Mucosa of stomach (tissue), 1 donor: ENCODE measurements at regions not wholly inside any gene's neighbourhood (a gene's known extent, or its start where the extent isn't known, plus 50 kb on each side); places are given as distances from the start of the nearest gene placed in this dataset.

ENCODE experiments used
- H3K27me3 ChIP-seq: one replicate; pipeline ENCODE4 v1.7.0; 2013; ENCODE audit warnings: mild to moderate bottlenecking, low read length; ENCODE audit not compliant: control insufficient read depth, insufficient read depth
- H3K36me3 ChIP-seq: one replicate; pipeline ENCODE4 v1.7.0; 2013; ENCODE audit warnings: low read length; ENCODE audit not compliant: control insufficient read depth, insufficient read depth
- H3K4me1 ChIP-seq: one replicate; pipeline ENCODE4 v1.7.0; 2013; ENCODE audit warnings: mild to moderate bottlenecking, low read length; ENCODE audit not compliant: control insufficient read depth, insufficient read depth
- H3K4me3 ChIP-seq: one replicate; pipeline ENCODE4 v1.7.0; 2013; ENCODE audit warnings: low read length
- H3K9ac ChIP-seq: one replicate; pipeline ENCODE4 v1.7.0; 2013; ENCODE audit warnings: mild to moderate bottlenecking, low read length, moderate library complexity
- H3K9me3 ChIP-seq: one replicate; pipeline ENCODE4 v1.7.0; 2013; ENCODE audit warnings: mild to moderate bottlenecking, low read length, moderate library complexity; ENCODE audit not compliant: control insufficient read depth
- donor health status: Pancreatic carcinoma.

DNA sequence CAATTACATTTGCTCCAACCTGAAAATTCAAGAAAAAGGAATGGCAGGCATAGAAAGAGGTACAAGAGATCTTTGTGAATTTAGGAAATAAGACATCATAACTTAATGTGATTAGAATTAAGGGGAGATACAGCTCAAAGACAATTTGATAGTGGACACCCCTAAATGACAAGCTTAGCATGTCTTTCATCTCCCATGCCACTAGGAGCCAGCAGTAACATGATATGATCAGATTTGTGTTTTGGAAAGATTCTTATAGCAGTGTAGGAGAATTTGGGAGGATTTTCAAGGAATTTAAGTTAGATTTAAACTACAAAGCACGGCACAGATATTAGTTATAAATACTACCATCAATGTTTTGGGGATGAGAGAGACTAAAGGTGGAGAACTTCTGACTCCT, 340.8 kb downstream of the RDH14 start:
- Histone ChIP-seq H3K9ac (no peak overlapping the region), H3K4me3 (no peak overlapping the region), H3K27me3 (no peaks in the 10 kb centered on the region), H3K36me3 (no peaks in the 10 kb centered on the region), H3K9me3 (no peaks in the 10 kb centered on the region), H3K4me1 (no peaks in the 10 kb centered on the region)

DNA sequence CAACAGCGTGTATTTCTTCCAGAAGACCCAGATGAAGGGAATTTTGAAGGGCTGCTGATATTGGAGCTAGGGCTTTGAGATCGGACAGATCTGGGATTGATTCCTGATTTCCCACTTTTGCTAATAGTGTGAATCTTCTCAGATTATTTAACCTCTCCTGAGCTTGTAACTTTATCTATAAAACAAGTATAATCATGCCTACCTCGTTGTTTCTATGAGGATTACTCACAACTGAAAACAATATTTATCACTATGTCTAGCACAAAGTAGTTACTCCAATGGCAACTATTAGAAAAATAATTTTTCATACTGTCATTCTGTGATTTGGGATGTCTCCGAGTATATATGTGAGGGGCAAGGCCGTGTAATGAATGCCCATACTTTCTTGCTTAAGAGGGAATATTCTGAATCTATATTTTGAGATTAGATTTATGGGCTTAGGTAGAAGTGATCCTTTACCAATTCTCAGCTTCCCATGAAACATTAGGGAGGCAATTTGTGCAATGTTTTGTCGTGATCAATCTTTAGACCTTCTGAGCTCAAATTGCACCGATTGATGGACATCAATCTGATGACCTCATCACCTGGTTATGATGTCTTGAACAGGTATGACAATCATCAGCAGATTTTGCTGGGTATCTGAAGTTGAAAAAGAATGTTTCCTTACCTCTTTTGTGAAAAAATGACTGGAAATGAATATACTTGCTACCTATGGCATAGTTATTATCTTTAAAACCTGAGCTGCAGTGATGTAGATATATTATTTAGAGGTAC, 339.9 kb downstream of the KCNS3 start:
- H3K9ac ChIP-seq, result no peak overlapping the region
- H3K4me1 ChIP-seq, result no peaks in the 10 kb centered on the region
- no peaks in the 10 kb centered on the region for H3K27me3 ChIP-seq
- H3K4me3 ChIP-seq, result no peak overlapping the region
- no peaks in the 10 kb centered on the region for H3K36me3 ChIP-seq
- H3K9me3 ChIP-seq, result no peaks in the 10 kb centered on the region

DNA sequence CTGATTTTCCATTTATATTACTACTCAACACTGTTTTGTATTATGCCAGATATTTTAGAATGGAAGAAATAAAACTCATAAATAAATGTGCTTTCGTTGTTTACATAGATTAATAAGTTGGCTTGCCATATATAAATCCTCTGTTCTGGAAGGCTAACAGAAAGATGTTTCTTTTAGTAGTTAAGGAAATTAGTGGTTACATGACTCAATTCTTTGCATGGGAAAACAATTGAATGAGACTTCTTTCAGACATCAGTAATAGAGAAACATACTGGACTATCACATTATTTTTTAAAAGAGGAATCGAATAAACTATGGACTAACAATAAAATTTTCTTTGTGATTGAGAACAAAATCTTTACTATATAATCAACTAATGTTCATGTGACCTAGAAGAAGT, 336.5 kb downstream of the KCNS3 start:
- Histone ChIP-seq H3K9ac (no peak overlapping the region), H3K9me3 (no peaks in the 10 kb centered on the region), H3K36me3 (no peaks in the 10 kb centered on the region), H3K4me3 (no peak overlapping the region), H3K4me1 (no peaks in the 10 kb centered on the region), H3K27me3 (no peaks in the 10 kb centered on the region)

GRCh38 chr2:18213986-18214385, 335.5 kb downstream of the KCNS3 start:
- no peak overlapping the region for H3K9ac ChIP-seq

GRCh38 chr2:18209934-18210639, 331.6 kb downstream of the KCNS3 start:
- no peak overlapping the region for H3K4me3 ChIP-seq
- no peak overlapping the region for H3K9ac ChIP-seq
- H3K27me3 ChIP-seq, result no peaks in the 10 kb centered on the region
- H3K36me3 ChIP-seq, result no peaks in the 10 kb centered on the region
- no peaks in the 10 kb centered on the region for H3K4me1 ChIP-seq
- H3K9me3 ChIP-seq, result no peaks in the 10 kb centered on the region

More at GRCh38 chr2:18213986-18214385, 335.5 kb downstream of the KCNS3 start:
- Histone ChIP-seq H3K4me3 (no peak overlapping the region), H3K4me1 (no peaks in the 10 kb centered on the region), H3K27me3 (no peaks in the 10 kb centered on the region), H3K9me3 (no peaks in the 10 kb centered on the region), H3K36me3 (no peaks in the 10 kb centered on the region)

DNA sequence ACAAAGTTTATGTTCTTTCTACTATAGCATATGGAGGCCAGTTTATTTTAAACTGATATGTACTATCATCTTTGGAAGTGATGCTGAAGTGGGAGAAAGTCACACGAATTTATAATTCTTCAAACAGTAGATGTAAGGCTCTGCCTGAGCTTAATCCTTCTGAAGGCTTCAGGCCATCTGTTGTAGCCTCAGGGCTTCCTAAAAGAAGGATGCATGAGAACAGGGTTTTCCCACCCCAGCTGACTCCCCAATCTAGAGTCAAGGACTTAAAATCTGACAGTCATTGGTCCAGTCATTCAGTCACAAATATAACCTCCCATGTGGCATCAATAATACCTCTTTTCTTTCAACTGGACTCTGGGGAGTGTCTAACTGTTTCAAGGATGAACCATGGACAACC, 330.5 kb downstream of the KCNS3 start:
- Histone ChIP-seq H3K9me3 (no peaks in the 10 kb centered on the region), H3K4me3 (no peak overlapping the region), H3K27me3 (no peaks in the 10 kb centered on the region), H3K9ac (no peak overlapping the region), H3K36me3 (no peaks in the 10 kb centered on the region), H3K4me1 (no peaks in the 10 kb centered on the region)

DNA sequence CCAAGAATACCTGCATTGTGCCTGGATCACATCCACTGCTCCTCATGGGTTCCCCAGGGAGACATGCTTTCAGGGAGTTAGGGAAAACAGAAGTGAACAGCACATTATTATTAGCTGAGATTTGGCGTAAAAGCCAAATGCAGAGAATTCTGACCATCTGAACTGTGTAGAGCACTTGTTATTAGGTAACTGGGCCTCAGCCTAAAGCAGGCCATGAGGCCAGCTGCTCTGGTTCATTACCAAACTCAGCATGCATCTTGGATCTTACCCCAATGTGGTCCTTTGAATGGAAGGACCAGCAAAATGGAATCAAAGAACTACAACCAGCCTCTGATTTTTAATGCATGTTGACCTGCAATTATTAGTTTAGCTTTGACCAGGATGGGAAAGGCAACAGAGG, 322.3 kb downstream of the KCNS3 start:
- H3K27me3 ChIP-seq, result no peaks in the 10 kb centered on the region
- H3K4me1 ChIP-seq, result no peaks in the 10 kb centered on the region
- H3K36me3 ChIP-seq, result no peaks in the 10 kb centered on the region
- no peak overlapping the region for H3K9ac ChIP-seq
- no peak overlapping the region for H3K4me3 ChIP-seq
- H3K9me3 ChIP-seq, result no peaks in the 10 kb centered on the region

- no peaks in the 10 kb centered on the region for H3K9me3 ChIP-seq
- H3K36me3 ChIP-seq, result no peaks in the 10 kb centered on the region
- H3K27me3 ChIP-seq, result no peaks in the 10 kb centered on the region
- no peak overlapping the region for H3K9ac ChIP-seq
- H3K4me3 ChIP-seq, result no peak overlapping the region
- no peaks in the 10 kb centered on the region for H3K4me1 ChIP-seq
Observed at GRCh38 chr2:18198677-18199076, 320.2 kb downstream of the KCNS3 start.

DNA sequence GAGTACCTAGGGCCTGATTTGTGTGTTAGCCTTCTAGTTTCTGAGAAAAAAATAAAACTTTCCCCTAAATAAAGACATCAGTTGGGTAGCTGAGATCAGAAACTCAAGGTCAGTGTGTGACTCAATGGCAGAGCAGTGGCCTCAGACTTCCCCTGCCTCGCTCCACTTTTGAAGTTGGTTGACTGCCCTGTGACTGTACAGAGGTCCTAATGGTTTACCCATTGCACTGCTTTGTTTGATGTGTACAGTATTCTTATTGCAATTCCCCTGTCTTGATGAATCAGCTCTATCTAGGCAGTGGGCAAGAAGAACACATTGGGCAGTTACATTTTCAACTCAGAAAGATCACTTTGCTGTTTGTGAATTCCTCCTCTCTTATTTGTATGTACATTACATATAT, 315.7 kb downstream of the KCNS3 start:
- Histone ChIP-seq H3K27me3 (no peaks in the 10 kb centered on the region), H3K9ac (no peak overlapping the region), H3K9me3 (no peaks in the 10 kb centered on the region), H3K4me3 (no peak overlapping the region), H3K36me3 (no peaks in the 10 kb centered on the region), H3K4me1 (no peaks in the 10 kb centered on the region)

DNA sequence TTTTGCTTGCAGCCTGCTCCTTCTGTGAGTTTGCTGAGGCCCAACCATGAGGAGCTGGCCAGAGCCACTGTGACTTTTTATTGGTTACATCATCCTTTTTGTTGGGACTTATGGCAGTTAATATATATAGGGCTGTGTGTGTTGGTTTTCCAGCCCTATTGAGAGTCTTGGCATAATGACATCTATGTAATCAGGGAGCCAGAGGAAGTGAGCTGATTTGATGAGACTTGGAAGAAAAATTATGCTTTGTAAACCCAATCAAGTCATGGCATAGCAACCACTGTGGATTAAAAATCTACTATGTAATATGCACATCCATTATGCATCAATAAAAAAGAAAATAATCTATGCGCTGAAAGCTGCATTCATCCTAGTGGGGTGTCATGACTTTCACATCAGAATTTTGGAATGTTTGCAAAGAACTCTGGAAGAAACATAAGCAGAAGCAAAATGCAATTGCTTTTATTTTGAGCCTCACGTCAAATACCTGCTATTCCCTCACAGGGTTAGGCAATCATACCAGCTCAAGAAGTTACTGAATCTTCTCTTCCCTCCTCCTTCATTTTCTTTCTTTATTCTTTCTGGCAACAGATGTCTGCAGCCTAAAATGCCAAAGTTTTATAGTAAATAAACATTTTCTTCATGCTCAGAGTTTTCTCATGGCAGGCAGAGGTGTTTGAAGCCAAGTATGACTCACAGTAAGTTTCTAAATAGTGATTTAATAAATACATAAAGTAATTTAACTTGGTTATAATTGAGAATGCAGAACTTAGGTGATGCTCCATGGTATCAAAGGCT, 308.5 kb downstream of the KCNS3 start:
- Histone ChIP-seq H3K27me3 (no peaks in the 10 kb centered on the region), H3K36me3 (no peaks in the 10 kb centered on the region), H3K9me3 (no peaks in the 10 kb centered on the region), H3K9ac (no peak overlapping the region), H3K4me3 (no peak overlapping the region), H3K4me1 (no peaks in the 10 kb centered on the region)

GRCh38 chr2:18182861-18183260, 304.4 kb downstream of the KCNS3 start:
- Histone ChIP-seq H3K9me3 (no peaks in the 10 kb centered on the region), H3K27me3 (no peaks in the 10 kb centered on the region), H3K9ac (no peak overlapping the region), H3K4me3 (no peak overlapping the region), H3K36me3 (no peaks in the 10 kb centered on the region), H3K4me1 (no peaks in the 10 kb centered on the region)

DNA sequence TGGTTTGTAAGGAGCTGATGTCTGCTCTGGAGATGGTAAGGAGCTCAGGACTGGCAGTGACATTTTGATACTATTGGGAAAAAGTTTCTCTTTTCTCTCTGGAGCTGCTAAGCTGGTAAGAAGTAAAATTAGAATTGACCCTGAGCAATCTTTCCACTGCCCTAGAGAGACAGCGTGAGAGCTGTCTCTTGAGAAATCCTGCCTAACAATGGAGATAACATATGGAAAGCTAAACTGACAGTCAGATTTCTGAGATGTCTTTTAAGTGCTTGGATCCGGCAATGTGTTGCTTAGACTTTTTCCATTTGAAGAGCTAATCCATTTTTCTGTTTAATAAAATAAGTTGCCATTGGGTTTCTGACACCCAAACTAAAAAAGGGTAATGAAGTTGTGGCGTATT, 302.4 kb downstream of the KCNS3 start:
- H3K4me3 ChIP-seq, result no peak overlapping the region
- no peaks in the 10 kb centered on the region for H3K27me3 ChIP-seq
- no peaks in the 10 kb centered on the region for H3K9me3 ChIP-seq
- no peaks in the 10 kb centered on the region for H3K36me3 ChIP-seq
- no peak overlapping the region for H3K9ac ChIP-seq
- H3K4me1 ChIP-seq, result no peaks in the 10 kb centered on the region
